ENCODE measurements at regions not wholly inside any gene's neighbourhood (a gene's known extent, or its start where the extent isn't known, plus 50 kb on each side); places are given as distances from the start of the nearest gene placed in this dataset.

DNA sequence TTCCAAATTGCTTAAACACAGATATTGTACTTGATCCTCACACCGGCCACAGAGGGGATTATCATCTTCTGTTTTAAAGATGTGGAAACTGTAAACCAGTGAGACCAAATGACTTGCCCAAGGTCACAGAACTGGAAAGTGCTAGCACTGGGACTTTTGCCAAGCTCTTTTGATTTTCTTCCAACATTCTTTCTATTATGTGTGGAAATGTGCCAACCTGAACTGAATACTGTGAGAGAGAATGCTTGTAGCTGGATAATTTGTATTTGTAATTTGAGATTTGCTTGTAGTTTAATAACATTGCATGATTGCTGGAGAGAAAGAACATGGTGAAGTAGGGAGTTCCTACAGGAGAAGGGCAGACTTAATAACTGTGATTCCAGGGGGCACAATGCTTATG lies 977.9 kb upstream of the NUDT12 start:
- no peak for FAIRE-seq
- no peak overlapping the region for H3K4me2 ChIP-seq (ENCODE audit: control insufficient read depth, extremely low read depth, insufficient read depth, low read depth, low read length)

DNA sequence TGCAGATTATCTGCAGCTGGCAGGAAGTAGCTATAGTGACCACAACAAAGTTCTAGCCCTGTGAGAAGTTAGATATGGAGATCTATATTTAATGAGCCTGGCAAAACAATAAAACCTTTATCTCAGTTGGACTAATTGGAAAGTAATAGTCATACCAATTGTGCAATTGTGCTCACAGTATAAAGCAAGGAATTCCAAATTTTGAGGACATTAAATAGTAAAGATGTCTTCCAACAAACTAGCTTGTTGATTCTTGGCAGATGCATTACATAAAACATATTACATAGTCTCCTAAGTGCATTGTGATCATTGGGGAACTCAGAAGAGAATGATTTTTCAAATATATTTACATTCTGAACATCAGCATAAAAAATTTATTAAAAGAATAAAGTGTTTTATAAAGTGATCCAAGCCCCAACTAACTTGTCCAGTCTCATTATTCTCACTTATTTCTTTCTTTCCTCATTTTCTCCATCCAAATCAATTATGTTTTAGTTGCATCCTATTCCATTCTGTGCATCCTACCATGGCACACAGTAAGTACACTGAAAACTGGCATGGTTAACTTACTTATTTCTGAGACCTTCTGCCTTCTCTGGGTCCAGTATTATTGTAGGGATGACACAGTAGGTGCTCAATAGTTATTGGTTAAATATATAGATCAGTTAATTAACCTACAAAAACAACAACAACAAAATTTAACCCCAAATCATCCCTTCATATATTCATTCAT lies 977.2 kb upstream of the NUDT12 start:
- Histone ChIP-seq H2AFZ (ENCODE audit: control insufficient read depth, low read length) (no peak overlapping the region), H3K4me2 (ENCODE audit: control insufficient read depth, extremely low read depth, insufficient read depth, low read depth, low read length) (no peak overlapping the region), H3K4me1 (ENCODE audit: control insufficient read depth, extremely low read depth, insufficient read depth, low read length) (no peaks in the 10 kb centered on the region), H3K9me3 (ENCODE audit: control insufficient read depth, low read depth, low read length) (no peaks in the 10 kb centered on the region), H3K27me3 (ENCODE audit: control insufficient read depth, extremely low read depth, insufficient read depth, low read length) (no peaks in the 10 kb centered on the region), H3K36me3 (ENCODE audit: control insufficient read depth in 2 of 2, extremely low read depth in 1 of 2, insufficient read depth in 2 of 2, low read length in 2 of 2) (no peaks in the 10 kb centered on the region), H3K79me2 (ENCODE audit: control insufficient read depth, insufficient read depth, low read length) (no peaks in the 10 kb centered on the region), H4K20me1 (ENCODE audit: control insufficient read depth, extremely low read depth, insufficient read depth, low read length) (no peaks in the 10 kb centered on the region), H3K27ac (ENCODE audit: control insufficient read depth, insufficient read depth, low read length) (no peak overlapping the region), H3K4me3 (ENCODE audit: control insufficient read depth in 2 of 3, extremely low read depth in 1 of 3, insufficient read depth in 2 of 3, low read depth in 1 of 3, low read length in 3 of 3) (no peak overlapping the region), H3K9ac (ENCODE audit: control insufficient read depth, extremely low read depth, insufficient read depth, low read length) (no peak overlapping the region), H3K9me1 (ENCODE audit: control insufficient read depth, extremely low read depth, insufficient read depth, low read length) (no peaks in the 10 kb centered on the region)
- no peak for TF ChIP-seq EZH2 (IDR thresholded peaks at IDR 0.05; ENCODE audit: low read length)
- TF ChIP-seq CTCF (optimal IDR thresholded peaks at IDR 0.05 in 1 of 3, IDR thresholded peaks at IDR 0.05 in 1 of 3, conservative IDR thresholded peaks at IDR 0.05 in 1 of 3; ENCODE audit: extremely low read depth in 1 of 3, insufficient read depth in 2 of 3, low read length in 3 of 3): no peak
- dilution Hi-C loops (cut with MboI; ENCODE audit: extremely low pct_ligation_motif_present, low sequenced_read_pairs): no loop called here
- FAIRE-seq (no peak), DNase-seq (ENCODE audit: low read depth, low spot score) (no peak)

More for the DNA sequence above, 977.9 kb upstream of the NUDT12 start:
- Histone ChIP-seq H3K4me3 (ENCODE audit: control insufficient read depth in 2 of 3, extremely low read depth in 1 of 3, insufficient read depth in 2 of 3, low read depth in 1 of 3, low read length in 3 of 3) (no peak overlapping the region), H3K27me3 (ENCODE audit: control insufficient read depth, extremely low read depth, insufficient read depth, low read length) (no peaks in the 10 kb centered on the region), H3K9me1 (ENCODE audit: control insufficient read depth, extremely low read depth, insufficient read depth, low read length) (no peaks in the 10 kb centered on the region), H3K27ac (ENCODE audit: control insufficient read depth, insufficient read depth, low read length) (no peak overlapping the region), H3K36me3 (ENCODE audit: control insufficient read depth in 2 of 2, extremely low read depth in 1 of 2, insufficient read depth in 2 of 2, low read length in 2 of 2) (no peaks in the 10 kb centered on the region), H4K20me1 (ENCODE audit: control insufficient read depth, extremely low read depth, insufficient read depth, low read length) (no peaks in the 10 kb centered on the region), H3K4me1 (ENCODE audit: control insufficient read depth, extremely low read depth, insufficient read depth, low read length) (no peaks in the 10 kb centered on the region), H3K9ac (ENCODE audit: control insufficient read depth, extremely low read depth, insufficient read depth, low read length) (no peak overlapping the region), H2AFZ (ENCODE audit: control insufficient read depth, low read length) (no peak overlapping the region), H3K9me3 (ENCODE audit: control insufficient read depth, low read depth, low read length) (no peaks in the 10 kb centered on the region), H3K79me2 (ENCODE audit: control insufficient read depth, insufficient read depth, low read length) (no peaks in the 10 kb centered on the region)
- DNase-seq (ENCODE audit: low read depth, low spot score): no peak
- no peak for TF ChIP-seq CTCF (optimal IDR thresholded peaks at IDR 0.05 in 1 of 3, IDR thresholded peaks at IDR 0.05 in 1 of 3, conservative IDR thresholded peaks at IDR 0.05 in 1 of 3; ENCODE audit: extremely low read depth in 1 of 3, insufficient read depth in 2 of 3, low read length in 3 of 3)
- TF ChIP-seq EZH2 (IDR thresholded peaks at IDR 0.05; ENCODE audit: low read length): no peak
- dilution Hi-C loops (cut with MboI; ENCODE audit: extremely low pct_ligation_motif_present, low sequenced_read_pairs): no loop called here
